HEK293 (cell line): ENCODE measurements at regions not wholly inside any gene's neighbourhood (a gene's known extent, or its start where the extent isn't known, plus 50 kb on each side); places are given as distances from the start of the nearest gene placed in this dataset.

ENCODE experiments used
- HOXA7 ChIP-seq: sonication (generic); formaldehyde crosslinking; IDR thresholded peaks from 2 replicates; pipeline ENCODE4 v1.8.1; 2022; ENCODE audit warnings: missing genetic modification reagents, borderline replicate concordance
- ZNF747 ChIP-seq: fragments of 450-650 bp; formaldehyde crosslinking; IDR thresholded peaks from 2 replicates; pipeline ENCODE4 v1.5.1; 2016; ENCODE audit warnings: missing biosample characterization, missing genetic modification characterization
- TF ChIP-seq, protein P1 (sequence below): fragments of 450-650 bp; IDR thresholded peaks from 2 replicates; pipeline ENCODE4 v1.5.1; 2018; ENCODE audit warnings: missing biosample characterization, mild to moderate bottlenecking, missing genetic modification characterization
- TF ChIP-seq, protein P2 (sequence below): fragments of 450-650 bp; formaldehyde crosslinking; IDR thresholded peaks from 2 replicates; pipeline ENCODE4 v1.5.1; 2016; ENCODE audit warnings: missing biosample characterization, missing genetic modification characterization

DNA sequence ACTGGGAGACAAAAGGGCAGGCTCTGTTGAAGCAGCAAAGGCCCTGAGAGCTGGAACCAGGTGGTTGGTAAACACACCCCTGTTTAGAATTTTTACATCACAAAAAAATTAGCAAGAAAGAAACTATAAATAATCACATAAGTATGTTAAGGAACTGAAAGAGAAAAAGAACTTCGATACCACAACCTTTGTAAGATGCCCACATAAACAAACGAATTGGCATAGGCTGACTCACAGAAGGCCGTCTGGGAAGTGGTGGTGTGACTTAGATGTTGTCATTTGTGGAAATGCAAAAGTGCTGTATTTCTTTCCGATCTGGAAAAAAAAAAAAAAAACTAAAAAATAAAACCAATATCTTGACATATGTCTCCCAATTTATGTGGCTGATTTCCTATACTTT, 235.1 kb downstream of the USP46 start:
- TF ChIP-seq ZNF747, result no peak
- TF ChIP-seq, protein P1, sequence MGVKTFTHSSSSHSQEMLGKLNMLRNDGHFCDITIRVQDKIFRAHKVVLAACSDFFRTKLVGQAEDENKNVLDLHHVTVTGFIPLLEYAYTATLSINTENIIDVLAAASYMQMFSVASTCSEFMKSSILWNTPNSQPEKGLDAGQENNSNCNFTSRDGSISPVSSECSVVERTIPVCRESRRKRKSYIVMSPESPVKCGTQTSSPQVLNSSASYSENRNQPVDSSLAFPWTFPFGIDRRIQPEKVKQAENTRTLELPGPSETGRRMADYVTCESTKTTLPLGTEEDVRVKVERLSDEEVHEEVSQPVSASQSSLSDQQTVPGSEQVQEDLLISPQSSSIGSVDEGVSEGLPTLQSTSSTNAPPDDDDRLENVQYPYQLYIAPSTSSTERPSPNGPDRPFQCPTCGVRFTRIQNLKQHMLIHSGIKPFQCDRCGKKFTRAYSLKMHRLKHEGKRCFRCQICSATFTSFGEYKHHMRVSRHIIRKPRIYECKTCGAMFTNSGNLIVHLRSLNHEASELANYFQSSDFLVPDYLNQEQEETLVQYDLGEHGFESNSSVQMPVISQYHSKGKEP, result no peak
- TF ChIP-seq, protein P2, sequence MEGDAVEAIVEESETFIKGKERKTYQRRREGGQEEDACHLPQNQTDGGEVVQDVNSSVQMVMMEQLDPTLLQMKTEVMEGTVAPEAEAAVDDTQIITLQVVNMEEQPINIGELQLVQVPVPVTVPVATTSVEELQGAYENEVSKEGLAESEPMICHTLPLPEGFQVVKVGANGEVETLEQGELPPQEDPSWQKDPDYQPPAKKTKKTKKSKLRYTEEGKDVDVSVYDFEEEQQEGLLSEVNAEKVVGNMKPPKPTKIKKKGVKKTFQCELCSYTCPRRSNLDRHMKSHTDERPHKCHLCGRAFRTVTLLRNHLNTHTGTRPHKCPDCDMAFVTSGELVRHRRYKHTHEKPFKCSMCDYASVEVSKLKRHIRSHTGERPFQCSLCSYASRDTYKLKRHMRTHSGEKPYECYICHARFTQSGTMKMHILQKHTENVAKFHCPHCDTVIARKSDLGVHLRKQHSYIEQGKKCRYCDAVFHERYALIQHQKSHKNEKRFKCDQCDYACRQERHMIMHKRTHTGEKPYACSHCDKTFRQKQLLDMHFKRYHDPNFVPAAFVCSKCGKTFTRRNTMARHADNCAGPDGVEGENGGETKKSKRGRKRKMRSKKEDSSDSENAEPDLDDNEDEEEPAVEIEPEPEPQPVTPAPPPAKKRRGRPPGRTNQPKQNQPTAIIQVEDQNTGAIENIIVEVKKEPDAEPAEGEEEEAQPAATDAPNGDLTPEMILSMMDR (tag by site-specific recombination), result no peak
- no peak for TF ChIP-seq HOXA7 (CRISPR knock-in tag)
